ENCODE measurements at regions not wholly inside any gene's neighbourhood (a gene's known extent, or its start where the extent isn't known, plus 50 kb on each side); places are given as distances from the start of the nearest gene placed in this dataset.

DNA sequence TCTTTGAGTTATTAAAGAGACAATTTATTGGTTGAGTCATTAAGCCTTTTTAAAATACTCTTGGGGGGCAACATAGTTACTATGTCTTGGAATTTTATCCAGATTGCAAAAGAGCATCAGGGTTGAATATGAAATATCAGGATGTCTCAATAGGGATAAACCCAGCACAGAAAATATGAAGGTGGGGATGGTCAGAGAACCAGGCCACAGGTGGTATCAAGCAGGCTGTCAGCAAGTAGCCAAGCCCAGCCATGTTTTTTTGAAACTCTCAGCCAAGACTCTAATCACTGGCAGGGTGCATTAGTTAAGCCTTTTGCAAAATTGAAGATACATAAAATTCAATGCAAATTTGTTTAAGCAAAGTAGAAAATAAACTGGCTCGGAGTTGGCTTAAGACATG lies 468.9 kb downstream of the DTWD2 start (continued):
- TF ChIP-seq, protein P1, sequence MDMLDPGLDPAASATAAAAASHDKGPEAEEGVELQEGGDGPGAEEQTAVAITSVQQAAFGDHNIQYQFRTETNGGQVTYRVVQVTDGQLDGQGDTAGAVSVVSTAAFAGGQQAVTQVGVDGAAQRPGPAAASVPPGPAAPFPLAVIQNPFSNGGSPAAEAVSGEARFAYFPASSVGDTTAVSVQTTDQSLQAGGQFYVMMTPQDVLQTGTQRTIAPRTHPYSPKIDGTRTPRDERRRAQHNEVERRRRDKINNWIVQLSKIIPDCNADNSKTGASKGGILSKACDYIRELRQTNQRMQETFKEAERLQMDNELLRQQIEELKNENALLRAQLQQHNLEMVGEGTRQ (IDR thresholded peaks at IDR 0.05; ENCODE audit: borderline replicate concordance, low read depth, low read length) = no peak
- TF ChIP-seq JUND (IDR thresholded peaks at IDR 0.05; ENCODE audit: low read depth, low read length) (no peak), CBX5 (IDR thresholded peaks at IDR 0.05; ENCODE audit: low read depth) (no peak)

- intact Hi-C loops (cut with micrococcal nuclease; ENCODE audit: unreplicated experiment) = no loop called here
- ChIA-PET CTCF (no interaction called here), RAD21 (ENCODE audit: unreplicated experiment) (no interaction called here), POLR2A (no interaction called here), SMC1A (ENCODE audit: uncharacterized antibody, unreplicated experiment) (no interaction called here)
- Histone ChIP-seq H3K4me3 (no peak overlapping the region), H3K9ac (ENCODE audit: control insufficient read depth, insufficient read depth, low read length) (no peak overlapping the region), H2AFZ (ENCODE audit: control insufficient read depth, low read depth, low read length) (no peak overlapping the region), H3K36me3 (ENCODE audit: control insufficient read depth in 2 of 2, insufficient read depth in 2 of 2, low read length in 1 of 2) (no peaks in the 10 kb centered on the region), H4K20me1 (ENCODE audit: control insufficient read depth, insufficient read depth) (no peaks in the 10 kb centered on the region), H3K27me3 (replicated peaks in 1 of 2; ENCODE audit: control insufficient read depth in 2 of 2, insufficient read depth in 2 of 2, low read length in 1 of 2) (no peaks in the 10 kb centered on the region), H3K4me1 (ENCODE audit: control insufficient read depth, insufficient read depth, low read length) (no peaks in the 10 kb centered on the region), H3K27ac (ENCODE audit: control insufficient read depth, insufficient read depth) (no peak overlapping the region), H3K4me2 (ENCODE audit: control insufficient read depth, insufficient read depth) (no peak overlapping the region), H3K79me2 (ENCODE audit: control insufficient read depth, insufficient read depth, low read length) (no peaks in the 10 kb centered on the region), H3K9me3 (replicated peaks; ENCODE audit: control insufficient read depth, insufficient read depth, low read length) (no peaks in the 10 kb centered on the region)
- TF ChIP-seq, protein P2, sequence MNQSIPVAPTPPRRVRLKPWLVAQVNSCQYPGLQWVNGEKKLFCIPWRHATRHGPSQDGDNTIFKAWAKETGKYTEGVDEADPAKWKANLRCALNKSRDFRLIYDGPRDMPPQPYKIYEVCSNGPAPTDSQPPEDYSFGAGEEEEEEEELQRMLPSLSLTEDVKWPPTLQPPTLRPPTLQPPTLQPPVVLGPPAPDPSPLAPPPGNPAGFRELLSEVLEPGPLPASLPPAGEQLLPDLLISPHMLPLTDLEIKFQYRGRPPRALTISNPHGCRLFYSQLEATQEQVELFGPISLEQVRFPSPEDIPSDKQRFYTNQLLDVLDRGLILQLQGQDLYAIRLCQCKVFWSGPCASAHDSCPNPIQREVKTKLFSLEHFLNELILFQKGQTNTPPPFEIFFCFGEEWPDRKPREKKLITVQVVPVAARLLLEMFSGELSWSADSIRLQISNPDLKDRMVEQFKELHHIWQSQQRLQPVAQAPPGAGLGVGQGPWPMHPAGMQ (IDR thresholded peaks at IDR 0.05; ENCODE audit: borderline replicate concordance) = no peak
- TF ChIP-seq, protein P3, sequence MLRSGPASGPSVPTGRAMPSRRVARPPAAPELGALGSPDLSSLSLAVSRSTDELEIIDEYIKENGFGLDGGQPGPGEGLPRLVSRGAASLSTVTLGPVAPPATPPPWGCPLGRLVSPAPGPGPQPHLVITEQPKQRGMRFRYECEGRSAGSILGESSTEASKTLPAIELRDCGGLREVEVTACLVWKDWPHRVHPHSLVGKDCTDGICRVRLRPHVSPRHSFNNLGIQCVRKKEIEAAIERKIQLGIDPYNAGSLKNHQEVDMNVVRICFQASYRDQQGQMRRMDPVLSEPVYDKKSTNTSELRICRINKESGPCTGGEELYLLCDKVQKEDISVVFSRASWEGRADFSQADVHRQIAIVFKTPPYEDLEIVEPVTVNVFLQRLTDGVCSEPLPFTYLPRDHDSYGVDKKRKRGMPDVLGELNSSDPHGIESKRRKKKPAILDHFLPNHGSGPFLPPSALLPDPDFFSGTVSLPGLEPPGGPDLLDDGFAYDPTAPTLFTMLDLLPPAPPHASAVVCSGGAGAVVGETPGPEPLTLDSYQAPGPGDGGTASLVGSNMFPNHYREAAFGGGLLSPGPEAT (IDR thresholded peaks at IDR 0.05; ENCODE audit: low read depth) = no peak
- TF ChIP-seq RAD21 (IDR thresholded peaks at IDR 0.05; ENCODE audit: insufficient read depth, low read depth, low read length) (no peak), SUPT20H (IDR thresholded peaks at IDR 0.05; ENCODE audit: borderline replicate concordance, control insufficient read depth, low read depth, low read length) (no peak), CUX1 (IDR thresholded peaks at IDR 0.05; ENCODE audit: insufficient replicate concordance, low read depth, low read length) (no peak), SMARCA5 (IDR thresholded peaks at IDR 0.05) (no peak), ZNF384 (IDR thresholded peaks at IDR 0.05; ENCODE audit: borderline replicate concordance, low read depth, low read length) (no peak)
- FAIRE-seq = no peak
- in situ Hi-C loops (cut with MboI) = loop anchor here (5.0 kb wide), 1 partner anchor 49 kb away; no protein-coding TSS in a partner anchor
- no peak for ATAC-seq
- BruUV-seq (replicated peaks) = no TSS peak
- no peak for DNase-seq (ENCODE audit: low read depth, low spot score)
- WGBS (ENCODE audit: insufficient coverage, insufficient replicate concordance, low lambda C conversion rate, missing lambda C conversion rate) = 32% methylated on average over 3 of the region's 3 CpGs
Observed at GRCh38 chr5:118518720-118519119, 469.6 kb downstream of the DTWD2 start.

Measured in GM12878 (cell line).